Motor neuron (in vitro differentiated cells): ENCODE measurements at regions not wholly inside any gene's neighbourhood (a gene's known extent, or its start where the extent isn't known, plus 50 kb on each side); places are given as distances from the start of the nearest gene placed in this dataset.
"Not testable (repeated sequence)": the region's sequence is repeated elsewhere in the genome, so short reads cannot be mapped to it uniquely, and the experiment has no call there.

ENCODE experiments used
- ATAC-seq, 8 experiments: fragments of 200-7000 bp; cut with Tn5 transposase; replicated peaks in 6 of 8; 2 replicates each; pipeline ENCODE4 v1.8.0; 2021; ENCODE audit warnings: mild to moderate bottlenecking in 8 of 8, moderate library complexity in 8 of 8
- H3K27ac ChIP-seq, 2 donors: fragments of 250-450 bp; sonication (Bioruptor Pico); 2 replicates each; pipeline ENCODE4 v1.9.0; 2021; ENCODE audit warnings: antibody characterized with exemption in 2 of 2, mild to moderate bottlenecking in 2 of 2, moderate library complexity in 1 of 2
- H3K4me1 ChIP-seq, 2 donors: fragments of 250-450 bp; sonication (Bioruptor Pico); replicated peaks in 1 of 2; 2 replicates each; pipeline ENCODE4 v1.6.1; 2021; ENCODE audit warnings: antibody characterized with exemption in 2 of 2, mild to moderate bottlenecking in 2 of 2, moderate library complexity in 1 of 2
- H3K4me3 ChIP-seq, 5 donors: fragments of 250-450 bp; sonication (Bioruptor Pico); 2 replicates each; pipeline ENCODE4 v1.9.0; 2021; ENCODE audit warnings: antibody characterized with exemption in 5 of 5, mild to moderate bottlenecking in 5 of 5, moderate library complexity in 4 of 5
- WGBS, 10 experiments: fragments of 450-650 bp; shearing (Covaris generic); methylation state at CpG; one replicate each; pipeline ENCODE4 v1.0.0; 2022; 5-methylcytosine and 5-hydroxymethylcytosine counted together
- in situ Hi-C, 9 experiments: fragments of 400-800 bp; cut with MboI; loops; one replicate each; pipeline ENCODE4 v1.15.0; 2021; ENCODE audit warnings: low sequenced_read_pairs in 9 of 9, low pct_unique_long_range_greater_than_20kb in 2 of 9; ENCODE audit not compliant: unreplicated experiment in 9 of 9

GRCh38 chr14:44620121-44621019, 113.3 kb upstream of the FSCB start:
- ATAC-seq, result peak in 1 of 8 experiments; percentile 14

GRCh38 chr14:44616204-44616603, 109.1 kb upstream of the FSCB start:
- 0 to 100% (median 89%) methylated on average over 1 to 2 of the region's 2 CpGs; no CpG with 5 or more reads in 1 of the 10 experiments for WGBS, 10 experiments
- H3K4me1 ChIP-seq, result no peaks in the 10 kb centered on the region
- no peak overlapping the region for H3K27ac ChIP-seq
- no peak for ATAC-seq
- in situ Hi-C loops, result no loop called here
- no peak overlapping the region for H3K4me3 ChIP-seq

More at GRCh38 chr14:44620121-44621019, 113.3 kb upstream of the FSCB start:
- Histone ChIP-seq H3K4me3 (no peak overlapping the region), H3K27ac (no peak overlapping the region), H3K4me1 (no peaks in the 10 kb centered on the region)
- WGBS, 10 experiments, result 0 to 100% (median 59%) methylated on average over 1 to 2 of the region's 2 CpGs; no CpG with 5 or more reads in 2 of the 10 experiments
- in situ Hi-C loops, result no loop called here

- H3K27ac ChIP-seq, result no peak overlapping the region
- in situ Hi-C loops, result no loop called here
- WGBS, 10 experiments, result 7 to 100% (median 70%) methylated on average over 1 to 5 of the region's 5 CpGs; no CpG with 5 or more reads in 1 of the 10 experiments
- H3K4me1 ChIP-seq, result no peaks in the 10 kb centered on the region
- no peak overlapping the region for H3K4me3 ChIP-seq
- ATAC-seq, result peak in 2 of 8 experiments; percentile 25 to 34
Observed at GRCh38 chr14:44613061-44613712, 106.1 kb upstream of the FSCB start.

- in situ Hi-C loops, result no loop called here
- no peak overlapping the region for H3K27ac ChIP-seq
- no peak overlapping the region for H3K4me3 ChIP-seq
- H3K4me1 ChIP-seq, result no peaks in the 10 kb centered on the region
- 0 to 93% (median 85%) methylated on average over 1 to 4 of the region's 4 CpGs; no CpG with 5 or more reads in 3 of the 10 experiments for WGBS, 10 experiments
- no peak for ATAC-seq
Observed at GRCh38 chr14:44612002-44612401, 104.9 kb upstream of the FSCB start.

- Histone ChIP-seq H3K4me3 (no peak overlapping the region), H3K4me1 (no peaks in the 10 kb centered on the region), H3K27ac (no peak overlapping the region)
- in situ Hi-C loops, result no loop called here
- ATAC-seq, result no peak
- WGBS, 10 experiments, result 13 to 93% (median 88%) methylated on average over 1 to 4 of the region's 5 CpGs; no CpG with 5 or more reads in 5 of the 10 experiments
Observed at GRCh38 chr14:44609876-44610510, 102.9 kb upstream of the FSCB start.

- WGBS, 10 experiments, result 8 to 100% (median 80%) methylated on average over 1 of the region's 1 CpG; no CpG with 5 or more reads in 1 of the 10 experiments
- in situ Hi-C loops, result no loop called here
- no peak for ATAC-seq
- no peak overlapping the region for H3K27ac ChIP-seq
- H3K4me1 ChIP-seq, result no peaks in the 10 kb centered on the region
- no peak overlapping the region for H3K4me3 ChIP-seq
Observed at GRCh38 chr14:44609201-44609600, 102.1 kb upstream of the FSCB start.

GRCh38 chr14:44607701-44608100, 100.6 kb upstream of the FSCB start:
- no peak for ATAC-seq

GRCh38 chr14:44606576-44606975, 99.5 kb upstream of the FSCB start:
- H3K4me1 ChIP-seq, result no peaks in the 10 kb centered on the region
- no peak overlapping the region for H3K4me3 ChIP-seq
- no peak for ATAC-seq
- in situ Hi-C loops, result no loop called here
- no peak overlapping the region for H3K27ac ChIP-seq
- 0 to 100% (median 38%) methylated on average over 1 to 3 of the region's 3 CpGs; no CpG with 5 or more reads in 2 of the 10 experiments for WGBS, 10 experiments

More at GRCh38 chr14:44607701-44608100, 100.6 kb upstream of the FSCB start:
- Histone ChIP-seq H3K27ac (no peak overlapping the region), H3K4me3 (no peak overlapping the region), H3K4me1 (no peaks in the 10 kb centered on the region)
- in situ Hi-C loops, result no loop called here
- 0 to 100% (median 77%) methylated on average over 1 of the region's 1 CpG; no CpG with 5 or more reads in 4 of the 10 experiments for WGBS, 10 experiments

GRCh38 chr14:44601266-44601665, 94.2 kb upstream of the FSCB start:
- in situ Hi-C loops, H3K4me3 ChIP-seq, H3K27ac ChIP-seq, ATAC-seq, H3K4me1 ChIP-seq: not testable (repeated sequence)
- no CpG with 5 or more reads among the region's 37 CpGs for WGBS, 10 experiments

- in situ Hi-C loops, result no loop called here
- no peak overlapping the region for H3K27ac ChIP-seq
- ATAC-seq, result no peak
- 8 to 100% (median 70%) methylated on average over 1 to 3 of the region's 3 CpGs for WGBS, 10 experiments
- H3K4me3 ChIP-seq, result no peak overlapping the region
- H3K4me1 ChIP-seq, result no peaks in the 10 kb centered on the region
Observed at GRCh38 chr14:44589180-44589579, 82.1 kb upstream of the FSCB start.

- ATAC-seq, result no peak
- H3K27ac ChIP-seq, result no peak overlapping the region
- no peak overlapping the region for H3K4me3 ChIP-seq
- no peaks in the 10 kb centered on the region for H3K4me1 ChIP-seq
- in situ Hi-C loops, result no loop called here
Observed at GRCh38 chr14:44586910-44587309, 79.8 kb upstream of the FSCB start.

GRCh38 chr14:44576356-44576755, 69.3 kb upstream of the FSCB start:
- in situ Hi-C loops, result no loop called here
- no peak overlapping the region for H3K4me3 ChIP-seq
- ATAC-seq, result no peak
- no peaks in the 10 kb centered on the region for H3K4me1 ChIP-seq
- no peak overlapping the region for H3K27ac ChIP-seq

- Histone ChIP-seq H3K4me3 (no peak overlapping the region), H3K4me1 (no peaks in the 10 kb centered on the region), H3K27ac (no peak overlapping the region)
- ATAC-seq, result no peak
- in situ Hi-C loops, result no loop called here
- 0 to 80% (median 38%) methylated on average over 1 of the region's 1 CpG; no CpG with 5 or more reads in 5 of the 10 experiments for WGBS, 10 experiments
Observed at GRCh38 chr14:44567997-44568396, 60.9 kb upstream of the FSCB start.
